ENCODE measurements at regions not wholly inside any gene's neighbourhood (a gene's known extent, or its start where the extent isn't known, plus 50 kb on each side); places are given as distances from the start of the nearest gene placed in this dataset.

DNA sequence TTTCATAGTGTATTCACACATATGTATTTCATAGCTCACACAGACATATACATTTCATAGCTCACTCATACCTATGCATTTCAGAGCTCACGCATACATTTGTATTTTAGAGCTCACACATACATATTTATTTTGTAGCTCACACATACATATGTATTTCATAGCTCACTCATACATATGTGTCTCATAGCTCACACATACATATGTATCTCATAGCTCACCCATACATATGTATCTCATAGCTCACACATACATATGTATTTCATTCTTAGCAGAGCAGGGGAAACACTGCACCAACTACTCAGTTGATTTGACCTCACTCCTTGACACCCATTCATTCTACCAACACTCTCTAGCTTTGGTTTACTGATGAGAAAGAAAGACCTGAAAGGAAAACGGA, 713.6 kb downstream of the QKI start:
- TF ChIP-seq, protein P1, sequence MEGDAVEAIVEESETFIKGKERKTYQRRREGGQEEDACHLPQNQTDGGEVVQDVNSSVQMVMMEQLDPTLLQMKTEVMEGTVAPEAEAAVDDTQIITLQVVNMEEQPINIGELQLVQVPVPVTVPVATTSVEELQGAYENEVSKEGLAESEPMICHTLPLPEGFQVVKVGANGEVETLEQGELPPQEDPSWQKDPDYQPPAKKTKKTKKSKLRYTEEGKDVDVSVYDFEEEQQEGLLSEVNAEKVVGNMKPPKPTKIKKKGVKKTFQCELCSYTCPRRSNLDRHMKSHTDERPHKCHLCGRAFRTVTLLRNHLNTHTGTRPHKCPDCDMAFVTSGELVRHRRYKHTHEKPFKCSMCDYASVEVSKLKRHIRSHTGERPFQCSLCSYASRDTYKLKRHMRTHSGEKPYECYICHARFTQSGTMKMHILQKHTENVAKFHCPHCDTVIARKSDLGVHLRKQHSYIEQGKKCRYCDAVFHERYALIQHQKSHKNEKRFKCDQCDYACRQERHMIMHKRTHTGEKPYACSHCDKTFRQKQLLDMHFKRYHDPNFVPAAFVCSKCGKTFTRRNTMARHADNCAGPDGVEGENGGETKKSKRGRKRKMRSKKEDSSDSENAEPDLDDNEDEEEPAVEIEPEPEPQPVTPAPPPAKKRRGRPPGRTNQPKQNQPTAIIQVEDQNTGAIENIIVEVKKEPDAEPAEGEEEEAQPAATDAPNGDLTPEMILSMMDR (IDR thresholded peaks at IDR 0.05; ENCODE audit: low read length) = no peak
- TF ChIP-seq EZH2 (optimal IDR thresholded peaks at IDR 0.05; ENCODE audit: low read depth, low read length) (no peak), EZH2phosphoT487 (IDR thresholded peaks at IDR 0.05; ENCODE audit: low read length) (no peak)

All from MM.1S (cell line).